GM18517 (cell line): ENCODE measurements at regions not wholly inside any gene's neighbourhood (a gene's known extent, or its start where the extent isn't known, plus 50 kb on each side); places are given as distances from the start of the nearest gene placed in this dataset.
"Not testable (repeated sequence)": the region's sequence is repeated elsewhere in the genome, so short reads cannot be mapped to it uniquely, and the experiment has no call there.

Experiments used
- ATAC-seq: cut with Tn5 transposase; IDR thresholded peaks from one replicate; pipeline ENCODE4 v1.9.1; 2021; ENCODE audit warnings: mild to moderate bottlenecking, moderate library complexity; ENCODE audit not compliant: unreplicated experiment

DNA sequence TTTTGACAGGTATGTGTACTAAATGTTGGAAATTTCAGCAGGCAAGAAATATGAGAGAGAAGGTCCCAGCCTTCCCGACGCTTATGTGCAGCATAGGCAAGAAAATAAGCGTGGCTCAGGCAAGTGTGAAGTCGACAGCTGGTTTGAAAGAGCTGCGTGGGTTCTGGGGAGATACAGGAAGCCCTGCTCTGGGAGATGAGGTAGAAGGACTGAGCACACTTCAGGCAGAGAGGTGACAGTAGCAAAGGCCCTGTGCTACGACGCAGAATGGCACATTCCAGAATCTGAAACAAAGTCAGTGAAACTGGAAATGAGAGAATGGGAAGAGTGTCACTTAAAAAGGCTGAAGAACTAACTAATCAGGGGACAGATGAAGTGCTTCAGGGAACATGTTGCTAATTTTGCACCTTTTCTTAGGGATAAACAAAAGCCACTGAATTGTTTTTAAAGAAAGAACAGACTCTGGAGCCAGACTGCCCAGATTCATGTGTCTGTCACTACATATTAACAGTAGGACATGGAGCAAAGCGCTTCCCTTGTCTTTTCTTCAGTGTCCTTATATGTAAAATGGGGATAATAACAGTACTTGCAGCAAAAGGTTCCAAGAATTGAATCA lies 160.1 kb downstream of the SPRY2 start:
- ATAC-seq: no peak

DNA sequence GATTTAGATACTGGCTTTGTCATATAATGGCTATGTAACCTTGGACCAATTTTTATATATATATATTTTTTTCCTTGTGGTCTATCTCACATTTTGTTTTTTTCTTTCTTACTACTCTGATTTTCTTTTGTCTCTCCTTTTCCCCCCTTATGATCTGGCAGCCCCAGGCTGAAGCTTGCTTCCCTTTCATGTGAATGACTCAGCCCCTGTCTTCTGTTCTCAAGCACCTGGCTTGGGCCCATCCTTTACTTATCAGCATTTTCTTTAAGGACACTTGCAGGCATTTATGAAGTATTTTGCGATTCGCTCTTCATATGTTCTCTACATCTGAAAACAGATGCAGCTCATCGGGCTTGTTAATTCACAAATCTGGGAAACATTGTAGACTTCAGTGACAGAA lies 163.6 kb downstream of the SPRY2 start:
- ATAC-seq: no peak

DNA sequence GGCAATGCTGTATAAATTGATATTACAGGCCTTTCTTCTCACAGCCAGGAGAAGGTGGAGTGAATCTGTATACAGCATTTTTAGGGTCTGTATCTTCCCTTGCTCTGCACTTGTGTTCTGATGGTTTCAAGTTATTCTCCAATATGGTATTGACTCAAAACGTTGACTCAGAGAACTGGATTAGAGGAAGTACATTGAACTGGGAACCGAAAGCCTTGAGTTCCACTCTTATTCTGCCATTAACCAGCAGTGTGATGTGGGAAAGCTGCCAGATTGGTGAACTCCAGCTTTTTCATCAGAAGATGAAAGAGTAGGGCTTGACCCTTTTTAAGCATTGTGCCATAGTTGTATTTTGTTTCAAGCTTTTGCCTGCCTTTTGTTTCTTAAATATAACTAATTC lies 167.7 kb downstream of the SPRY2 start:
- ATAC-seq: no peak

DNA sequence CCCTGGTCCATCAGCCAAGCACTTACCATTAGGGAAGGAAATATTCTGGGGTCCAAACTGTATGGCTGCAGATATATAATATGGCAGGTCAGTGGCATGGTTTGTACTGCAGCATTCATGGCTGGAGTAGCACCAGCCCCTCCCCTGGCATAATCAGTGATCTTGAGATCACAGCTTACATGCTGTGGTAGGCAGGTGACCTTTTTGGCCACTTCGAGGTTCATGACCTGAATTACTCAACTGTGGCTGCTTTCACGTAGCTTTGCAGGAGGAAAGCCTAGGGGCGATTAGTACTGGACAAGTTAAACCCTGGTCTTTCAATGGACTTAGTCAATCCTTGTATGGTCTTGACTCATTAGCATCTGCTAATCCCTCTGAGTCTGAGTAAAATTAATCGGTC lies 169.8 kb downstream of the SPRY2 start:
- no peak for ATAC-seq

DNA sequence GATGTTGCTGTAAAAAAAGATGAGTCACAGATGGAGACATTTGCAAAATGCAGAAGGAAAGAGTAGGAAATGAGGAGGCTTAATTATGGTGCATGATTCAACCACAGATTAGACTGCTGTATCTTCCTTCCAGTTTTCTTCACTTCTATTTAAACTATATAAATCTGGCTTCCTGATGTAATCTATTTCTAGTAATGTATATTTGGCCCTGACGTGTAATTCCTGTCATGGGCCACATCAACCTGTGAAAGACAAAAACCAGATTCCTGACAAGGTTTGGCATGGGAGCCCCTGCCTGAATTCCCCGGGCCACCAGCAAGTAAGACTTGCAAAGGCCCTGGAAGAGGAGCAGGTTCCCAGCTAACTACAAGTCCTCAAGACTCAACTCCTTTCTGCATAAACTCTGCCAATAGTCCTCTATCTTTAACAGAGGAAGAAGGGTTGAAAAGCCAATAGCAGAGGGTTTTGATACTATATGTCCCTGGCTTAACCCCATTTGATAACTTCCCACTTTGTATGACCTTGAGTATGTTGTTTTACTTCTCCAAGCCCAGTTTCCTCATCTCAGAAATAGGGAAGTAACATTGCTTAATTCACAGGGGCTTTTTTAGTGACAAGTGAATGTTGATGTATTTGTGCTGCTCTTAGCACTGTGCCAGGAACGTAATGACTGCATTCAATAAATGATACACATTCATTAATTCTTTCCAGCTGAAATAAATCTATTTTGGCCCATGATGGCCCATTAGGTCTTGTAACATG lies 172.7 kb downstream of the SPRY2 start:
- ATAC-seq: no peak

DNA sequence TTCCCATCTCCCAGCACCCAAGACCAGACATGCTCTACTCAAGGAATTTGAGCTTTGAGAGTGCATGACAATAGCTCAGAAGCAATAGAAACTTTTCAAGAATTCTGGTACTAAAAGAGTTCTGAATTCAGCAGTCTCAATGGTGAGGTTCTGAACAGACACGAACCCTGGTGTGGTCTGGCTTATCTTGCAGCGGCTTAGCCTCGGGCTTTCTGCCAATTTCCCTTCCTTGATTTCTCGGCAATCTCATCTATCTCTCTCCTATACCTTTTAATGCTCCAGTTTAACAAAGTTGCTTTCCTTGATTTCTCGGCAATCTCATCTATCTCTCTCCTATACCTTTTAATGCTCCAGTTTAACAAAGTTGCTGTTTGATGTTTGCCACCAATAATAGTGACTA lies 174.6 kb downstream of the SPRY2 start:
- no peak for ATAC-seq

DNA sequence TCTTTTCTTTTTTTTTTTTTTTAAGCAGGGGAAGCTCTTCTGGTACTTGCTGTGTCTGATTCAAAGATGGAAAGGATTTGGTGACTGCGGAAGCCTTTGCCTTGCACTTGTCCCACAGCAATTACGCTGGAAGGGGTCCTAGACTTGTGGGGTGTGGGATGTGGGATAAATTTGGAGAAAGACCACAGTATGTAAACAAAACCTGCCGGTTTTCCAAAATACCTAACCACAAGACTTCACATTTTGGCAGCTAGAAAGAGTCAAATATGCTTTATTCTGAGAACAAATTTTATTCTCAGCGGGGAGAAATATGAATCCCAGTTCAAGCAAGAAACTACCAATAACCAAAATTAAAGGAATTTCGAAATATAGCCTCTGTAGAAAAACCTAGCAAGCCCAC lies 176.5 kb downstream of the SPRY2 start:
- ATAC-seq: no peak

DNA sequence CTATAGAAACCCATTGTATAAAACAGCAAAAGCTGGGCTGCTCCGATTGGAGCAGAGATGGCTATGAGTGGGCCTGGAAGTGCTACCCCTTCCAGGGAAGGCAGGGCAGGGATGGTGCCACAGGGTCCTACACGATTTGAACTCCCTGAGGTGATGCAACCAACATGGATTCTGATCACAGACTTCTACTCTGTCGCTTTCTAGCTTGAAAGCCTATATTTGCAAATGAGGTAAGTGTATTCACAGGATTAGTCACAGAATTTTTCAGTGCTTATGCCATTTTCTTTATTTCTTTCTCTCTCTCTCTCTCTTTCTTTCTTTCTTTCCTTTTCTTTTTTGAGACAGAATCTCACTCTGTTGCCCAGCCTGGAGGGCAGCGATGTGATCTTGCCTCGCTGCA lies 179.0 kb downstream of the SPRY2 start:
- no peak for ATAC-seq

DNA sequence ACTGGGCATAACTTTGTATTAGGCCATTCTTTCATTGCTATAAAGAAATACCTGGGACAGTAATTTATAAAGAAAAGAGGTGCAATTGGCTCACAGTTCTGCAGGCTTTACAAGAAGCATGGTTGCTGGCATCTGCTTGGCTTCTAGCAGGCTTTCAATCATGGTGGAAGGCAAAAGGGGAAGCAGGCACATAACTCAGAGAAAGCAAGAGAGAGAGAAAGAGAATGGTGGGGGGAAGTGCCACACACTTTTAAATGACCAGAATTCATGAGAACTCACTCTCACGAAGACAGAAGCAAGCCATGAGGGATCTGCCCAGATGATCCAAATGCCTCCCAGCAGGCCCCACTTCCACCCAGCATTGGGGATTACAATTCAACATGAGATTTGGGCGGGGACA lies 179.7 kb downstream of the SPRY2 start:
- no peak for ATAC-seq

DNA sequence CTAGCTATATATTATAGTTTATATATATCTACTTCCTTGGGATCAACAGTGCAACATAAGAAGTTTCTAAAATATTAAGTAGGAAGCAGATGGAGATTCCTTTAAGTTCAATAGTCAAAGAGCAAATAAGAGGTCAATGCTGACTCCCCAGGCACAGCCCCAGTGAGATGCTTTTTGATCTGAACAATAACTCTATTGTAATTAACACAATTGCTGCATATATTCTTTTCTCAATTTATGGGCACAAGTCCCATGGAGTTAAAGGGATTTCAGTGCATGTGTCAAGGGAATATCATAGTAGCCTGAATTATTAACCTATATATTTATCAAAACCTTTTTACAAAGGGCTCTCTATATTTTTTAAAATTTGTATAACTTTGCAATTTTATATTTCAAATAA lies 180.8 kb downstream of the SPRY2 start:
- ATAC-seq: no peak

DNA sequence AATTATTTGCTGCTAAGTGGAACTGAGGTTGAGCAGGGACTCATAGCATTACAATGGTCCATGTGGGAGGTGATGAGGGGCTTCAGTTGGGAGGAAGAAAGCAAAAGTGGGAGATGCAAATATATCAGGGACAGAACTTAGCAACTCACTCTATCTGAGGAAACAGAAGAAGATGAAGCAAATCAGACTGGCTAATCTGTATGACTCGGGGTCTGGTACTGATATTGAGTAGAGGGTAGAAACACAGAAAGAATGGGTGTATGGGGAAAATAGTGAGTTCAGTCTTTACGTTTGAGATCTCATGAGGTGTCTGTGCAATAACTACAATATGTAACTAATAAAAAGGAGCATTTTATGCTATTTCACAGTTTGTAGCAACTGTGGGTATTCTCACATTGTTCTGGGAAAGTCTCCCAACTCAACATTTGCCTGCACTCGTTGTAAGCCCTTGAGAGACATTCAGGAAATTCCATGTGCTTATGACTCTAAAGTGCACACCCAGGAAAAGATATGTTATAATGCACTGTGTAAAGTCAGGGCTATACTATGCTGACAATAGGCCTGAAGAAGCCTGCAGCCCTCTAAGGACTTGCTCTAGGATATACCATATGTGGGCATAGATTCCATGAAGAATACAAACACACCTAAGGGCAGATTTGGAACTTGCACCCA lies 183.5 kb downstream of the SPRY2 start:
- no peak for ATAC-seq

DNA sequence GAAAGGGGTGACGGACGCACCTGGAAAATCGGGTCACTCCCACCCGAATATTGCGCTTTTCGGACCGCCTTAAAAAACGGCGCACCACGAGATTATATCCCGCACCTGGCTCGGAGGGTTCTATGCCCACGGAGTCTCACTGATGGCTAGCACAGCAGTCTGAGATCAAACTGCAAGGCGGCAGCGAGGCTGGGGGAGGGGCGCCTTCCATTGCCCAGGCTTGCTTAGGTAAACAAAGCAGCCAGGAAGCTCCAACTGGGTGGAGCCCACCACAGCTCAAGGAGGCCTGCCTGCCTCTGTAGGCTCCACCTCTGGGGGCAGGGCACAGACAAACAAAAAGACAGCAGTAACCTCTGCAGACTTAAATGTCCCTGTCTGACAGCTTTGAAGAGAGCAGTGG lies 188.8 kb downstream of the SPRY2 start:
- ATAC-seq: not testable (repeated sequence)

DNA sequence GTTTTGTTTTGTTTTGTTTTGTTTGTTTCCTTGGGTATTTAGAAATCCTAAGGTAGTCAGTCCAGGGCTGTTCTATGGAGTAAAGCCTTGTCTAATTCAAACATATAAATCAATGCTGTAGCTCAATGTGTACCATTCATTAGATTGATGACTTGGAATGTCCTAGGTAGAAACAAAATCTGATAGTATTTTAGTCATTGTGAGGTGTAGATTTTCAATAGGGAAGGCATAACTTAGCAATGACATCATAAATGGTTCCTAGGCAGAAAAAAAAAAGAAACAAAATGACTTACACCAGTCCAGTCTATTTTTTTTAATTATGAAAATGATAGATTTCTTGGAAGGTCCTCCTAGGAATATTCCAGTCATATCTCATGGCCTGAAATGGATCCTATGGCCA lies 189.9 kb downstream of the SPRY2 start:
- ATAC-seq: no peak

DNA sequence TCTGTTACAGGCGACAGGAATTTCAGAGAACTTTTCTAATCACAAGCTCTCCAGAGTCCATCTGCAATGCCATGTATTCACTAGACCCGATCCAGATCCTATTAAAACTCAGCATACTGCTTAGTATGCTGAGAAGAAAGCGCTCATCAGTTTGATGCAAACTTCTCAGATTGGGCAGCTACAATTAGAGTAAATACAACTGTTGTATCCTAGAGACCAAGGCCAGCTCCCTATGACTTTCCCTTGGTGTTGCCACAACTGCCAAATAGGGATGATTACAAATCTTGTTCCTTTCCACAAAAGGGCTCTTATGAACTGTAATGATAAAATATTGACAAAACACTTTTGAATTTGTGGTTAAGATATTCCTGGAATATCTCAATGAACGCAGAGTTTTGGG lies 191.2 kb downstream of the SPRY2 start:
- ATAC-seq: no peak

DNA sequence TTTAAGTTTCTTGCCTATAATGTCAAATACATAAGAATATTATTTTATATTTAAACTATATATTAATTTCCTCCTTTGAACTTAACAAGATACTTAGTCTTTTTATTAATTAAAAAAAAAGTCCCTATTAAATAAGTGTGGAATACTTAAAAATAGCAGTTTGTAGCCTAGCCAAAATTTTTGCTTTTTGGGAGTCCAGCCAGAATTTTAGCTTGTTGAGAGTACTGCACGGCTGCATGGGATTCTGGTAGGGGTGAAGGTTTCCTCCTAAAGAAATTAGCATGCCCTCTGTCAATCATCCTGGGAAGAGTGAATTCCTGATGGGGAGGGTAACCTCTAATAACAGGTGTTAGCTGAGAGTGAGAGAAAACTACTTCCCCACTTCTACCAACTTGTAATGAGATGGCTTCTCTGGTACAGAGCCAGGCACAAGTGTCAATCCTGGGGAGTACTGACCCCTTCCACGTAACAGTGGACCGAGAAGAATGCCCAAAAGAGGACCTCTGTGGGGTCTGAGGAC lies 195.7 kb downstream of the SPRY2 start:
- no peak for ATAC-seq

DNA sequence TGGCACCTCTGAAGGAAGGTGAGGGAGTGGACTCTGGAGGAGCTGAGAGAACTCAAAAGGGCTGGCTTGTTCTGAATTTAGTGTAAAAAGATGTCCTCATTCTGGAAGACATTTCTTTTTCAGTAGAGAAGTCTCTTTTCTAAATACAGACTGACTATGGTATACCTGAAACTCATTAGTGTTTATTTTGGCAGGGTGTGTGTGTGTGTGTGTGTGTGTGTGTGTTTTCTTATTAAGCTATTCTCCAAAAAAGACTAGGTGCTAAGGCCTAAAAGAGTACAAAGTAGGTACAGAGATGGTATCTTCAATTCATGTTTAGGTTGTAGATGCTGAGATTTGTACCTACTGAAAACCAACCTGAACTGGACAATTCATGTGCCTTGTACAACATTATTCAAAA lies 196.4 kb downstream of the SPRY2 start:
- no peak for ATAC-seq

DNA sequence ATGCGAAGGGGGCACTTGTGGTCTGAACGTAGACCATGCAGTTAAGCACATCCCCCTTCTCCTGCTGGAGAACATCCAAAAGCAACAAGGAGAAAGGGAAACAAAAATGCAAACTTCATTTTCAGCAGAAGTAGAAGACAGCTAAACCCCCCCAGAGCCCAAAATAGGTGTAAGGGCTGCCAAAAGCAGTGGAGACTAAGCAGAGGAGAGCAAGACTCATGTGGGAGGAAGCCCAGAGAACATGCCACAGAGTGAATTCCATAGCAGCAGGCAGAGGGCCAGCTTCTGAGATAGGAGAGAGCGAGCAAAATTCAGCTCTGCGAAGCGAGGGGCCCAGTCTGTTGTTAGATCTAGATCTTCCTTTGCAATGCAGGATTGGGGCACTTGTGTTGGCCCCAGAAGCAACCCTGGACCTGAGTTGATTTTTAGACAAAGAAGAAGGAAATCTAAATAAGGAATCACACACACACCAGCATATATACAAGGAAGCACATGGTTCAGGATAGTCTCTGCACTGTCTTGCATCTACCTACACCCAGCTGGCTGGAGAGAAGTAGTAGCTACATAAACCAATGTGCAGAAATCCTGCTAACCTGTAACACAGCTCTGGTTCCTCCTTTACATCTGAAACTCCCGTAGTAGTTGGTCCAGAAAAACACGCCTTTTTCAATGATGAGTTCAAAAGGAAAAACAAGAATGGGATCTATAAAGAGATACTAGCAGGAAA lies 199.6 kb downstream of the SPRY2 start:
- no peak for ATAC-seq

DNA sequence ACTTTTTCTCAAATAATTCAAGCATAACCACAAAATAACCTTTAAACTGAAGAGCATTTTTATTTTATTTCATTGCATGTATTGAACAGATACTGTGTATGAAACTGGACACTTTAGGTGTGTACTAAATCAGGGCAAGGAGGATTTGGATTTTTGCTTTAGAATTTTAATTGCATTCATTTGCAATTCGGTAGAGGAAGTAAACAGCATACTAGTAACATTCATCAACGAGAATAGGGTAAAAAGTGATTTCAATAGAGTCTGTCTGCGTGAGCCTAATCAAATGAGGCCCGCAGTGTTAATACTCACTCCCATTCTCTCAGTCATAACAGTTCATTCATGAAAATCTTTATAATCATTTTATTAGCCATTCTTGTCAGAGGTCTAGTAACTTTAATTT lies 200.2 kb downstream of the SPRY2 start:
- no peak for ATAC-seq

DNA sequence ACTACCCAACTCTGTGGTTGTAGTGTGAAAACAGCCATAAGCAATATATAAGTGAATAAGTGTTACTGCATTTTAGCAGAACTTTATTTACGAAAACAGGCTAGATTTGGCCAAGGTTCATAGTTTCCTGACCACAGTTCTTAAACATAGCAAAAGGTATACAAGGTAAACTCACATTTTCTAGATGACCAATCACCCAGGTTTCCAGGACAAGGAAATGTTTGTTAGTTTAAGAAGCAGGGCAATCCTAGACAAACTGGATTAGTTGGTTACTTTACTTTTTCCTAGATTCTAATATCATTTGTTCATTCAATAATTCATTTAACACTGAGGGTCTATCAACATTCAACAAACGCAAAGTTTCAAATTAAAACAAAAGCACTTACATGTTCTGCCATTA lies 201.7 kb downstream of the SPRY2 start:
- no peak for ATAC-seq

DNA sequence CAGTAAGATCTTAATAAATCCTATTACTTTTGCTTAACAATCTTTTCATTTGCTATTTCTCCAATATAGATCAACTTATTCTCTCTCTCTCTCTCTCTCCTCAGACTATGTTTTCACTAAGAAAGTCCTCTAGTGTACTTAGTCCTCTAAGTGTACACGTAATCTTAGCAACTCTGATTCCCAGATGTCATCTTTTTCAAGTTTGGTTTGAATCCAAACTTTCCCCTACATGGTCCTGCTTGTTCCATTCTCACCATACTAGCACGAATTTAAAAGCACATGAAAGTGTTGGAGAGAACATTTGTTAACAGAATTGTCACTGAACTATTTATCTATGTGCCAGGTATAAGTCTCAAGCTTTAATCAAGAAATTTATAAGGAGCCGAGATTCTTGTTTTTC lies 202.9 kb downstream of the SPRY2 start:
- ATAC-seq: no peak

DNA sequence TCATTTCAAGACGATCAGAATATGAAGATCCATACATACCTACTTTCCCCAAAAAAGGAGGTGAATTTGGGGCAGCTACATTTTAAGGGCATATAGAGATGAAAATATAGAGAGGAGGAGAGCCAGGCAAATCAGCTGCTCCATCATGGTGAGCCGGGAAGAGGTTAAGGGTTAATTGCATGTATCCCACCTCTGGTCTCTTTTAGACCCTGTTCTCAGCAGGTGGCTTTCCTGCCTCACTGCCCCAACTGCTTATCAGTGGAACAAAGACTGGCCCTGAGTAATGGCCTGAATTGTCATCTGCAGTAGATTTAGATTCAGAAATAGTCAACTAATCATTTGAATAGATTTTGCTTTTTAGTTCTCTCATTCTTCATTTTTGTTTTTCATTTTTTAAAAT lies 206.6 kb downstream of the SPRY2 start:
- ATAC-seq: no peak
